GM12891 (cell line): ENCODE measurements at regions not wholly inside any gene's neighbourhood (a gene's known extent, or its start where the extent isn't known, plus 50 kb on each side); places are given as distances from the start of the nearest gene placed in this dataset.

ENCODE experiments used
- POLR2A ChIP-seq: IDR thresholded peaks from 2 replicates; pipeline ENCODE4 v1.6.1; 2011; ENCODE audit warnings: low read depth, low read length, control low read depth
- POLR2AphosphoS5 ChIP-seq: IDR thresholded peaks from 2 replicates; pipeline ENCODE4 v1.6.1; 2011; ENCODE audit warnings: low read depth, low read length, control low read depth

- TF ChIP-seq POLR2A (no peak), POLR2AphosphoS5 (no peak)
Observed at GRCh38 chr6:88371480-88371879, 205.3 kb upstream of the CNR1 start.
